PC-9 (cell line): ENCODE measurements at regions not wholly inside any gene's neighbourhood (a gene's known extent, or its start where the extent isn't known, plus 50 kb on each side); places are given as distances from the start of the nearest gene placed in this dataset.

ENCODE experiments used
- BruUV-seq: library from RNA; stranded (reverse); fragments of 400-500 nt; replicated peaks from 2 replicates; lab custom pipeline; 2021; lab: Mats Ljungman, UMichigan
- CTCF ChIA-PET: fragments of 300-600 bp; sonication (Branson Sonifier 250); formaldehyde crosslinking; loops from one replicate; lab custom pipeline; 2022; ENCODE audit warnings: antibody characterized with exemption; lab: Charles Lee
- POLR2A ChIA-PET: fragments of 300-600 bp; sonication (Branson Sonifier 250); formaldehyde crosslinking; loops from one replicate; lab custom pipeline; 2022; ENCODE audit warnings: antibody characterized with exemption; ENCODE audit not compliant: unreplicated experiment; lab: Charles Lee
- DNase-seq, 2 experiments: peaks; one replicate each; pipeline versions ENCODE4 v3.0.0 to v3.0.0-alpha.2; 2015 to 2022; ENCODE audit warnings: mixed read lengths in 1 of 2
- H2AFZ ChIP-seq: fragments of 200-600 bp; sonication (generic); 2 replicates; pipeline ENCODE4 v1.8.1; 2017; ENCODE audit warnings: antibody characterized with exemption
- H3F3A ChIP-seq: fragments of 200-600 bp; sonication (generic); 2 replicates; pipeline ENCODE4 v1.8.1; 2017; ENCODE audit warnings: antibody characterized with exemption, mild to moderate bottlenecking, low read depth; ENCODE audit not compliant: insufficient read depth
- H3K27ac ChIP-seq: fragments of 200-600 bp; sonication (generic); 2 replicates; pipeline ENCODE4 v1.6.1; 2016; ENCODE audit warnings: mixed run types
- H3K27me3 ChIP-seq: fragments of 200-600 bp; sonication (generic); 2 replicates; pipeline ENCODE4 v1.6.1; 2016; ENCODE audit warnings: low read depth, mixed run types; ENCODE audit not compliant: insufficient read depth
- H3K36me3 ChIP-seq: fragments of 200-600 bp; sonication (generic); 2 replicates; pipeline ENCODE4 v1.6.1; 2016; ENCODE audit warnings: low read depth, mixed run types
- H3K4me1 ChIP-seq: fragments of 200-600 bp; sonication (generic); replicated peaks from 2 replicates; pipeline ENCODE4 v1.6.1; 2016; ENCODE audit warnings: mixed run types; ENCODE audit not compliant: insufficient read depth
- H3K4me2 ChIP-seq: fragments of 200-600 bp; sonication (generic); 2 replicates; pipeline ENCODE4 v1.6.1; 2017; ENCODE audit warnings: mixed run types
- H3K4me3 ChIP-seq: fragments of 200-600 bp; sonication (generic); 2 replicates; pipeline ENCODE4 v1.6.1; 2016; ENCODE audit warnings: mixed run types
- H3K79me2 ChIP-seq: fragments of 200-600 bp; sonication (generic); 2 replicates; pipeline ENCODE4 v1.6.1; 2017; ENCODE audit warnings: low read depth, mixed run types
- H3K9me2 ChIP-seq: fragments of 200-600 bp; sonication (generic); 2 replicates; pipeline ENCODE4 v1.8.1; 2017; ENCODE audit warnings: mild to moderate bottlenecking; ENCODE audit not compliant: insufficient read depth
- H3K9me3 ChIP-seq: fragments of 200-600 bp; sonication (generic); 2 replicates; pipeline ENCODE4 v1.8.1; 2016; ENCODE audit warnings: low read depth; ENCODE audit not compliant: insufficient read depth
- H4K20me1 ChIP-seq: fragments of 200-600 bp; sonication (generic); 2 replicates; pipeline ENCODE4 v1.8.1; 2017; ENCODE audit not compliant: insufficient read depth
- EZH2 ChIP-seq: fragments of 200-600 bp; sonication (generic); IDR thresholded peaks from 2 replicates; pipeline ENCODE4 v1.8.0; 2017; ENCODE audit warnings: antibody characterized with exemption, low read depth
- intact Hi-C: fragments of 100-400 bp; cut with micrococcal nuclease; formaldehyde crosslinking; loops from one replicate; pipeline ENCODE4 v1.10.0; 2022; ENCODE audit not compliant: unreplicated experiment
- TF ChIP-seq, protein P1 (sequence below): fragments of 200-600 bp; sonication (generic); conservative IDR thresholded peaks from 2 replicates; pipeline ENCODE4 v1.6.1; 2017; ENCODE audit warnings: mixed run types, antibody characterized with exemption, mild to moderate bottlenecking, moderate library complexity

DNA sequence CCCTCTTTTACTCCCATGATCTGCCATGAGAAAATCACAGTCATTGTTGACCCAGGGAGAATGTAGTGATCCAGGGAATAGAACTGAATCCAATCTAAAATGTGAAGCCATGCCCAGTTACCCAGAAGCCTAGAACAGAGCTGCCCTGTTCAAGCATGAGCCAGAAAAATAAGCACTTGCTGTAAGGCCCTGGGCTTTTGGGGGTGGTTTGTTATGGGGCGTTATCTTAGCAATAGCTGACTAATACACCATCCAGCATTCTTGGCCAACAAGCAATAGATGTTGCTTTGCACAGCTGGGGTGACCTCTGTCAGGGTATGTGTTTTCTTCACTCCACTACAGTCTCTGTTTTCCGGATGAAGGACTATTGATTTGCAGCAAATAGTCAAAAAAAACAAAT lies 120.4 kb downstream of the ZFP64 start:
- no peaks in the 10 kb centered on the region for H3K79me2 ChIP-seq
- H2AFZ ChIP-seq: no peak overlapping the region
- no peak overlapping the region for H3K27ac ChIP-seq
- no peak overlapping the region for H3K4me2 ChIP-seq
- intact Hi-C loops: no loop called here
- ChIA-PET POLR2A (interaction anchor here (0.5 kb wide), 1 partner anchor 253 kb away, joined by 5 read pairs; no protein-coding TSS in a partner anchor), CTCF (no interaction called here)
- no peaks in the 10 kb centered on the region for H4K20me1 ChIP-seq
- H3K4me3 ChIP-seq: no peak overlapping the region
- no TSS peak for BruUV-seq
- TF ChIP-seq EZH2: no peak
- TF ChIP-seq, protein P1, sequence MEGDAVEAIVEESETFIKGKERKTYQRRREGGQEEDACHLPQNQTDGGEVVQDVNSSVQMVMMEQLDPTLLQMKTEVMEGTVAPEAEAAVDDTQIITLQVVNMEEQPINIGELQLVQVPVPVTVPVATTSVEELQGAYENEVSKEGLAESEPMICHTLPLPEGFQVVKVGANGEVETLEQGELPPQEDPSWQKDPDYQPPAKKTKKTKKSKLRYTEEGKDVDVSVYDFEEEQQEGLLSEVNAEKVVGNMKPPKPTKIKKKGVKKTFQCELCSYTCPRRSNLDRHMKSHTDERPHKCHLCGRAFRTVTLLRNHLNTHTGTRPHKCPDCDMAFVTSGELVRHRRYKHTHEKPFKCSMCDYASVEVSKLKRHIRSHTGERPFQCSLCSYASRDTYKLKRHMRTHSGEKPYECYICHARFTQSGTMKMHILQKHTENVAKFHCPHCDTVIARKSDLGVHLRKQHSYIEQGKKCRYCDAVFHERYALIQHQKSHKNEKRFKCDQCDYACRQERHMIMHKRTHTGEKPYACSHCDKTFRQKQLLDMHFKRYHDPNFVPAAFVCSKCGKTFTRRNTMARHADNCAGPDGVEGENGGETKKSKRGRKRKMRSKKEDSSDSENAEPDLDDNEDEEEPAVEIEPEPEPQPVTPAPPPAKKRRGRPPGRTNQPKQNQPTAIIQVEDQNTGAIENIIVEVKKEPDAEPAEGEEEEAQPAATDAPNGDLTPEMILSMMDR: no peak
- no peaks in the 10 kb centered on the region for H3K4me1 ChIP-seq
- no peaks in the 10 kb centered on the region for H3K9me2 ChIP-seq
- H3K27me3 ChIP-seq: no peaks in the 10 kb centered on the region
- H3K36me3 ChIP-seq: no peaks in the 10 kb centered on the region
- no peak for DNase-seq
- H3K9me3 ChIP-seq: no peaks in the 10 kb centered on the region
- H3F3A ChIP-seq: no peaks in the 10 kb centered on the region

- H3F3A ChIP-seq: no peaks in the 10 kb centered on the region
- no peak overlapping the region for H3K27ac ChIP-seq
- ChIA-PET POLR2A (no interaction called here), CTCF (no interaction called here)
- no peaks in the 10 kb centered on the region for H3K79me2 ChIP-seq
- H3K4me3 ChIP-seq: no peak overlapping the region
- H3K4me1 ChIP-seq: no peaks in the 10 kb centered on the region
- H3K9me3 ChIP-seq: no peaks in the 10 kb centered on the region
- H2AFZ ChIP-seq: no peak overlapping the region
- BruUV-seq: no TSS peak
- H3K27me3 ChIP-seq: no peaks in the 10 kb centered on the region
- intact Hi-C loops: loop anchor here (10.0 kb wide), 1 partner anchor 90 kb away; no protein-coding TSS in a partner anchor
- DNase-seq: no peak
- no peak overlapping the region for H3K4me2 ChIP-seq
- no peaks in the 10 kb centered on the region for H3K9me2 ChIP-seq
- no peaks in the 10 kb centered on the region; the same call in 1 of the 2 replicates for H4K20me1 ChIP-seq
- TF ChIP-seq, protein P1: no peak
- H3K36me3 ChIP-seq: no peaks in the 10 kb centered on the region
These were observed 126.6 kb downstream of the ZFP64 start for GRCh38 chr20:52064931-52065330.

DNA sequence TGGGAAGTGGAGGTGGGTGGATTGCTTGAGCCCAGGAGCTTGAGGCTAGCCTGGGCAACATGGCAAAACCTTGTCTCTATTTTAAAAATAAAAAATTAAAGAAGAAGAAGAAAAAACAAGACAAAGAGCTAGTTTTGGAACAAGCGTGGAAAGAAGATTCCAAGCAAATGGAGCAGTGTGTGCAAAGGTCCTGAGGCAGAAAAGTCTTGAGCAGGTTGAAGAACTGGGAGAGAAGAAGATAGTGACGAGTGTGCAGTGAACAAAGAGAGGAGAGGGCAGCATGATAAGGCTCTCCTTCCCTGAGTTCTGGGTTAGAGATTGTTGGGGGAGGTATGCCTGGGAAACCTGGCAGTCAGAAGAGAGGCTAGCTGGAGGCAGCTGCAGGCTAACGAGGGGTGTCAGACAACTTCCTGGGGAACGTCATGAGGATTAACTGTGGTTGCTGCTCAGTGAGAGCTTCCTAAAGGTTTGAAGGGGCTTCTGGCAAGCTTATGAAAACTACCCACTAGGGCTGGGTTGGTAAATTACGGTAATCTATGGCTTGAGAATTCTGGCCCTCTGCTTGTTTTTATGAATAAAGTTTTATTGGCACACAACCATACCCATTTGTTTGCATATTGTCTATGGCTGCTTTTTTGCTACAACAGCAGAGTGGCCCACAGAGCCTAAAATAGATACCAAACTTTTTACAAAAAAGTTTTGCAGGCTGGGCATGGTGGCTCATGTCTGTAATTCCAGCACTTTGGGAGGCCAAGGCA lies 128.9 kb downstream of the ZFP64 start:
- no peak for DNase-seq
- no peaks in the 10 kb centered on the region; the same call in 1 of the 2 replicates for H4K20me1 ChIP-seq
- no peak overlapping the region for H3K4me3 ChIP-seq
- ChIA-PET CTCF (no interaction called here), POLR2A (no interaction called here)
- H3K27me3 ChIP-seq: no peaks in the 10 kb centered on the region
- H3K9me3 ChIP-seq: no peaks in the 10 kb centered on the region
- no peaks in the 10 kb centered on the region for H3F3A ChIP-seq
- H3K4me1 ChIP-seq: no peaks in the 10 kb centered on the region
- no peak overlapping the region for H3K27ac ChIP-seq
- no peak overlapping the region for H2AFZ ChIP-seq
- H3K9me2 ChIP-seq: no peaks in the 10 kb centered on the region
- no TSS peak for BruUV-seq
- H3K79me2 ChIP-seq: no peaks in the 10 kb centered on the region
- peaks cover 8% of the 10 kb centered on the region; the same call in 1 of the 2 replicates for H3K36me3 ChIP-seq
- H3K4me2 ChIP-seq: no peak overlapping the region
- intact Hi-C loops: loop anchor here (10.0 kb wide), 1 partner anchor 88 kb away; no protein-coding TSS in a partner anchor
- no peak for TF ChIP-seq EZH2
- TF ChIP-seq, protein P1: no peak
